Thoracic aorta (tissue), 2 donors: ENCODE measurements at regions not wholly inside any gene's neighbourhood (a gene's known extent, or its start where the extent isn't known, plus 50 kb on each side); places are given as distances from the start of the nearest gene placed in this dataset.
"Not testable (repeated sequence)": the region's sequence is repeated elsewhere in the genome, so short reads cannot be mapped to it uniquely, and the experiment has no call there.

ENCODE experiments used
- ATAC-seq: fragments of 150-250 bp; one replicate; pipeline ENCODE4 v1.8.0; 2017; ENCODE audit warnings: low read depth; ENCODE audit not compliant: insufficient number of reproducible peaks, low FRiP score
- DNase-seq: peaks from one replicate; pipeline ENCODE4 v3.0.0-alpha.2; 2020; ENCODE audit warnings: low spot score
- H3K27ac ChIP-seq, 2 donors: fragments of 200-600 bp; sonication (generic); 1 replicate in 1 of 2; 2 replicates in 1 of 2; pipeline ENCODE4 v1.5.1; 2016; ENCODE audit warnings: mild to moderate bottlenecking in 2 of 2, moderate library complexity in 2 of 2
- H3K27me3 ChIP-seq: fragments of 200-600 bp; sonication (generic); replicated peaks from 2 replicates; pipeline ENCODE4 v1.6.0; 2016; ENCODE audit warnings: mild to moderate bottlenecking; ENCODE audit not compliant: insufficient read depth
- H3K36me3 ChIP-seq: fragments of 200-600 bp; sonication (generic); one replicate; pipeline ENCODE4 v1.5.1; 2016
- H3K4me1 ChIP-seq, 2 donors: fragments of 200-600 bp; sonication (generic); 1 replicate in 1 of 2; 2 replicates in 1 of 2; pipeline versions ENCODE4 v1.5.1 to v1.6.0; 2016; ENCODE audit warnings: low read depth in 2 of 2, mild to moderate bottlenecking in 1 of 2; ENCODE audit not compliant: control insufficient read depth in 1 of 2
- H3K4me3 ChIP-seq: fragments of 200-600 bp; sonication (generic); 2 replicates; pipeline ENCODE4 v1.5.1; 2016; ENCODE audit warnings: mild to moderate bottlenecking
- H3K9me3 ChIP-seq: fragments of 200-600 bp; sonication (generic); 2 replicates; pipeline ENCODE4 v1.5.1; 2016
- CTCF ChIP-seq: fragments of 200-600 bp; sonication (generic); IDR thresholded peaks from one replicate; pipeline ENCODE4 v1.5.1; 2019; ENCODE audit warnings: antibody characterized with exemption

- not testable (repeated sequence) for H3K36me3 ChIP-seq, ATAC-seq, H3K4me1 ChIP-seq, H3K27me3 ChIP-seq, H3K27ac ChIP-seq, H3K4me3 ChIP-seq, H3K9me3 ChIP-seq, DNase-seq
Observed at GRCh38 chr11:100409267-100409666, 277.8 kb upstream of the ARHGAP42 start.

GRCh38 chr11:100419518-100419917, 267.6 kb upstream of the ARHGAP42 start:
- H3K9me3 ChIP-seq, result peaks cover 6% of the 10 kb centered on the region
- H3K4me1 ChIP-seq, result no peaks in the 10 kb centered on the region
- ATAC-seq (no peak), DNase-seq (no peak)
- no peaks in the 10 kb centered on the region for H3K27me3 ChIP-seq
- TF ChIP-seq CTCF, result no peak
- no peak overlapping the region for H3K4me3 ChIP-seq
- H3K36me3 ChIP-seq, result no peaks in the 10 kb centered on the region
- no peak overlapping the region for H3K27ac ChIP-seq

- Histone ChIP-seq H3K4me1 (no peaks in the 10 kb centered on the region), H3K27ac (no peak overlapping the region), H3K27me3 (no peaks in the 10 kb centered on the region), H3K36me3 (no peaks in the 10 kb centered on the region), H3K9me3 (no peaks in the 10 kb centered on the region), H3K4me3 (no peak overlapping the region)
- DNase-seq (no peak), ATAC-seq (no peak)
- TF ChIP-seq CTCF, result no peak
Observed at GRCh38 chr11:100434821-100435641, 252.1 kb upstream of the ARHGAP42 start.

- no peaks in the 10 kb centered on the region for H3K27me3 ChIP-seq
- DNase-seq (no peak), ATAC-seq (no peak)
- no peak for TF ChIP-seq CTCF
- no peaks in the 10 kb centered on the region for H3K36me3 ChIP-seq
- no peak overlapping the region for H3K4me3 ChIP-seq
- H3K4me1 ChIP-seq, result no peaks in the 10 kb centered on the region
- no peaks in the 10 kb centered on the region for H3K9me3 ChIP-seq
- H3K27ac ChIP-seq, result no peak overlapping the region
Observed at GRCh38 chr11:100438376-100438775, 248.7 kb upstream of the ARHGAP42 start.

- no peak for TF ChIP-seq CTCF
- H3K27ac ChIP-seq, result no peak overlapping the region
- H3K4me1 ChIP-seq, result peaks cover 0 to 13% of the 10 kb centered on the region in 2 donors
- H3K4me3 ChIP-seq, result no peak overlapping the region
- ATAC-seq (no peak), DNase-seq (no peak)
- no peaks in the 10 kb centered on the region for H3K27me3 ChIP-seq
- H3K36me3 ChIP-seq, result no peaks in the 10 kb centered on the region
- H3K9me3 ChIP-seq, result no peaks in the 10 kb centered on the region
Observed at GRCh38 chr11:100441086-100441485, 246.0 kb upstream of the ARHGAP42 start.

GRCh38 chr11:100442017-100442416, 245.1 kb upstream of the ARHGAP42 start:
- TF ChIP-seq CTCF, result no peak
- H3K27ac ChIP-seq, result no peak overlapping the region
- no peaks in the 10 kb centered on the region for H3K36me3 ChIP-seq
- no peaks in the 10 kb centered on the region for H3K27me3 ChIP-seq
- no peak overlapping the region for H3K4me3 ChIP-seq
- H3K9me3 ChIP-seq, result no peaks in the 10 kb centered on the region
- DNase-seq (no peak), ATAC-seq (no peak)
- peaks cover 0 to 13% of the 10 kb centered on the region in 2 donors for H3K4me1 ChIP-seq
